Hepatocyte (in vitro differentiated cells): ENCODE measurements at regions not wholly inside any gene's neighbourhood (a gene's known extent, or its start where the extent isn't known, plus 50 kb on each side); places are given as distances from the start of the nearest gene placed in this dataset.

ENCODE experiments used
- DNase-seq: peaks from one replicate; pipeline ENCODE4 v3.0.0-alpha.2; 2016; ENCODE audit warnings: low spot score
- H2AFZ ChIP-seq: fragments of 200-600 bp; sonication (generic); 2 replicates; pipeline ENCODE4 v1.6.0; 2016; ENCODE audit warnings: antibody characterized with exemption, mild to moderate bottlenecking
- H3K27ac ChIP-seq: fragments of 200-600 bp; sonication (generic); 2 replicates; pipeline ENCODE4 v1.5.1; 2016; ENCODE audit warnings: mild to moderate bottlenecking
- H3K27me3 ChIP-seq: fragments of 200-600 bp; sonication (generic); 2 replicates; pipeline ENCODE4 v1.6.1; 2016
- H3K36me3 ChIP-seq: fragments of 200-600 bp; sonication (generic); replicated peaks from 2 replicates; pipeline ENCODE4 v1.5.1; 2016; ENCODE audit warnings: low read depth; ENCODE audit not compliant: insufficient read depth
- H3K4me1 ChIP-seq: fragments of 200-600 bp; sonication (generic); 2 replicates; pipeline ENCODE4 v1.5.1; 2016; ENCODE audit warnings: mild to moderate bottlenecking, moderate library complexity; ENCODE audit not compliant: insufficient read depth
- H3K4me2 ChIP-seq: fragments of 200-600 bp; sonication (generic); 2 replicates; pipeline ENCODE4 v1.6.0; 2016
- H3K4me3 ChIP-seq: fragments of 200-600 bp; sonication (generic); 2 replicates; pipeline ENCODE4 v1.5.1; 2016; ENCODE audit warnings: mild to moderate bottlenecking
- H3K79me2 ChIP-seq: fragments of 200-600 bp; sonication (generic); 2 replicates; pipeline ENCODE4 v1.6.0; 2017; ENCODE audit warnings: mild to moderate bottlenecking
- H3K9me2 ChIP-seq: fragments of 200-600 bp; sonication (generic); replicated peaks from 2 replicates; pipeline ENCODE4 v1.6.0; 2017; ENCODE audit warnings: mild to moderate bottlenecking; ENCODE audit not compliant: insufficient read depth
- H3K9me3 ChIP-seq: fragments of 200-600 bp; sonication (generic); 2 replicates; pipeline ENCODE4 v1.5.1; 2016; ENCODE audit warnings: low read depth, mild to moderate bottlenecking
- H4K20me1 ChIP-seq: fragments of 200-600 bp; sonication (generic); 2 replicates; pipeline ENCODE4 v1.6.0; 2016; ENCODE audit warnings: mild to moderate bottlenecking; ENCODE audit not compliant: insufficient read depth, poor library complexity, severe bottlenecking
- EZH2 ChIP-seq: fragments of 200-600 bp; sonication (generic); IDR thresholded peaks from 2 replicates; pipeline ENCODE4 v1.6.1; 2016; ENCODE audit warnings: antibody characterized with exemption, mild to moderate bottlenecking, borderline replicate concordance
- EZH2phosphoT487 ChIP-seq: fragments of 200-600 bp; sonication (generic); IDR thresholded peaks from one replicate; pipeline ENCODE4 v1.6.1; 2018; ENCODE audit warnings: antibody characterized with exemption, mild to moderate bottlenecking, low read depth, moderate library complexity; ENCODE audit not compliant: unreplicated experiment, severe bottlenecking
- WGBS: methylation state at CpG from one replicate; pipeline ENCODE4 v1.1.6; 2016; ENCODE audit warnings: low lambda C conversion rate; ENCODE audit errors: missing lambda C conversion rate; 5-methylcytosine and 5-hydroxymethylcytosine counted together
- TF ChIP-seq, protein P1 (sequence below): fragments of 200-600 bp; sonication (generic); IDR thresholded peaks from 2 replicates; pipeline ENCODE4 v1.5.1; 2016; ENCODE audit warnings: antibody characterized with exemption, mild to moderate bottlenecking; ENCODE audit not compliant: poor library complexity

DNA sequence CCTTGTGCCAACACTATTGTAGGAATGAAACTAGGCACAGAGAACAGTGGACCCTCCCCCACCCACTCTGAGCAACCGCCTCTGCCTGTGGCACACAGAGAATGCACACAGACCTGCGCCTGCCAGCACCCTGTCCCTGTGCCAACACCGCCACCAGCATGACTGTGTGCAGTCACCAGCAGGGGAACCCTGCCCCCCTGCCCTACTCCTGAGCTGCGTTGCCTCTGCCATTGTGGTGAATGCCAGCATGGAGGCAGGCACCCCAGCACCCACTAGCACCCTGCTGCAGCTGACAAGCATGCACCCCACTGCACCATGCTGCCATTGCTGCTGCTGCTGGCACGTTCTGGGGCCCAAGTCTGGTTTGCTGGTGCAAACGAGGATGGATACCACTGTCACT is 94.4 kb upstream of the PRLR start:
- TF ChIP-seq EZH2phosphoT487 (no peak), EZH2 (no peak)
- TF ChIP-seq, protein P1, sequence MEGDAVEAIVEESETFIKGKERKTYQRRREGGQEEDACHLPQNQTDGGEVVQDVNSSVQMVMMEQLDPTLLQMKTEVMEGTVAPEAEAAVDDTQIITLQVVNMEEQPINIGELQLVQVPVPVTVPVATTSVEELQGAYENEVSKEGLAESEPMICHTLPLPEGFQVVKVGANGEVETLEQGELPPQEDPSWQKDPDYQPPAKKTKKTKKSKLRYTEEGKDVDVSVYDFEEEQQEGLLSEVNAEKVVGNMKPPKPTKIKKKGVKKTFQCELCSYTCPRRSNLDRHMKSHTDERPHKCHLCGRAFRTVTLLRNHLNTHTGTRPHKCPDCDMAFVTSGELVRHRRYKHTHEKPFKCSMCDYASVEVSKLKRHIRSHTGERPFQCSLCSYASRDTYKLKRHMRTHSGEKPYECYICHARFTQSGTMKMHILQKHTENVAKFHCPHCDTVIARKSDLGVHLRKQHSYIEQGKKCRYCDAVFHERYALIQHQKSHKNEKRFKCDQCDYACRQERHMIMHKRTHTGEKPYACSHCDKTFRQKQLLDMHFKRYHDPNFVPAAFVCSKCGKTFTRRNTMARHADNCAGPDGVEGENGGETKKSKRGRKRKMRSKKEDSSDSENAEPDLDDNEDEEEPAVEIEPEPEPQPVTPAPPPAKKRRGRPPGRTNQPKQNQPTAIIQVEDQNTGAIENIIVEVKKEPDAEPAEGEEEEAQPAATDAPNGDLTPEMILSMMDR = no peak
- WGBS = 95% methylated on average over 6 of the region's 6 CpGs
- H3K9me2 ChIP-seq = no peaks in the 10 kb centered on the region

DNA sequence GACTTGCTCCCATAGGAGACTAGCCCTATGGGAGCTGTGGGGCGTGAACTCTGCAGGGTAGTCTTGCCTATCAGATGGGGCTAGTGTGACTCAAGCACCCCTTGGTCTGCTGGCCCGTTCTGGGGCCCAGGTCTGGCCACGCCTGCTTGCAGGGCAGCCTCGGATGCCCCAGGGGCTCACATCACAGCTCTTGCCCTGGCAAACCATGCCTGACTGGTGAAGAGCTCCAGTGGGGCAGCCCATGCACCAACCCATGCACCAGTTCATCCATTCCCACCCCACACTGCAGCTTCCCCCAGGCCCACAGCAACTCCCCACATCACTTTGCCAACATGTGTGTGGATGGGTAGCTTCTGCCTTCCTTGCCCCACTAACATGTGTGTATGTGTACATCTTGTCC is 93.9 kb upstream of the PRLR start:
- H4K20me1 ChIP-seq = no peaks in the 10 kb centered on the region
- DNase-seq = no peak
- 94% methylated on average over 4 of the region's 4 CpGs for WGBS

More for the DNA sequence above, 94.4 kb upstream of the PRLR start:
- H3K27me3 ChIP-seq = no peaks in the 10 kb centered on the region
- H3K36me3 ChIP-seq = no peaks in the 10 kb centered on the region
- H3K79me2 ChIP-seq = no peaks in the 10 kb centered on the region
- H3K9me3 ChIP-seq = no peaks in the 10 kb centered on the region
- no peak overlapping the region for H3K4me3 ChIP-seq
- no peak overlapping the region for H3K4me2 ChIP-seq
- H2AFZ ChIP-seq = no peak overlapping the region
- no peaks in the 10 kb centered on the region for H3K4me1 ChIP-seq
- H3K27ac ChIP-seq = no peak overlapping the region
- DNase-seq = no peak
- no peaks in the 10 kb centered on the region for H4K20me1 ChIP-seq

DNA sequence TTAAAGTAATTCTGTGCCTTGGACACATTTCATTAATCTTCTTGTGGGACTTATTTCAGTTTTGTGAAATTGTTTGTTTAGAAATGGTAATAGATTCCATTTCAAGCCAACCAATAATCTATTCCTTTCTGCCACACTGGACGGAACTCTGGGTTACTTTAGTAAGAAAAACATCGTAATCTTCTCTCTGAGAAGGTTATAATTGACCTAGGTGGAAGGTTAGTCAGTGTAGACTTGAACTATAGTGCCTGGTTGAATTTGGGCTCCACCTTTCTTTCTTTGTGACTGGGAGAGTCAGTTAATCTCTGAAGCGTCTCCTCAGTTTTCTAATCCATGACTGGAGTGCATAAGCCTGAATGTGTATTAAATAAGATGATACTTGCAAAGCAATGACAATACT is 89.7 kb upstream of the PRLR start:
- Histone ChIP-seq H3K4me3 (no peak overlapping the region), H3K4me2 (no peak overlapping the region), H3K36me3 (no peaks in the 10 kb centered on the region), H3K4me1 (no peaks in the 10 kb centered on the region), H3K27me3 (no peaks in the 10 kb centered on the region), H3K9me2 (no peaks in the 10 kb centered on the region), H3K27ac (peak overlapping the region; percentile 18), H2AFZ (no peak overlapping the region), H3K9me3 (no peaks in the 10 kb centered on the region), H4K20me1 (no peaks in the 10 kb centered on the region), H3K79me2 (no peaks in the 10 kb centered on the region)
- TF ChIP-seq EZH2 (no peak), EZH2phosphoT487 (no peak)
- TF ChIP-seq, protein P1 = no peak
- no peak for DNase-seq
- WGBS = 85% methylated on average over 3 of the region's 3 CpGs

More for the DNA sequence above, 93.9 kb upstream of the PRLR start:
- Histone ChIP-seq H3K27ac (no peak overlapping the region), H3K79me2 (no peaks in the 10 kb centered on the region), H3K4me3 (no peak overlapping the region), H3K4me2 (no peak overlapping the region), H3K9me3 (no peaks in the 10 kb centered on the region), H3K9me2 (no peaks in the 10 kb centered on the region), H3K4me1 (no peaks in the 10 kb centered on the region), H3K27me3 (no peaks in the 10 kb centered on the region), H3K36me3 (no peaks in the 10 kb centered on the region), H2AFZ (no peak overlapping the region)
- TF ChIP-seq EZH2 = no peak
- TF ChIP-seq EZH2phosphoT487 = no peak
- TF ChIP-seq, protein P1 = no peak
